GM19025 (cell line): ENCODE measurements at regions not wholly inside any gene's neighbourhood (a gene's known extent, or its start where the extent isn't known, plus 50 kb on each side); places are given as distances from the start of the nearest gene placed in this dataset.
"Not testable (repeated sequence)": the region's sequence is repeated elsewhere in the genome, so short reads cannot be mapped to it uniquely, and the experiment has no call there.

Experiments used
- ATAC-seq: cut with Tn5 transposase; IDR thresholded peaks from one replicate; pipeline ENCODE4 v1.9.1; 2021; ENCODE audit warnings: mild to moderate bottlenecking, low read depth, moderate library complexity; ENCODE audit not compliant: unreplicated experiment

GRCh38 chr9:62833323-62834200 lies 1643.7 kb downstream of the SPATA31A7 start:
- ATAC-seq: not testable (repeated sequence)

DNA sequence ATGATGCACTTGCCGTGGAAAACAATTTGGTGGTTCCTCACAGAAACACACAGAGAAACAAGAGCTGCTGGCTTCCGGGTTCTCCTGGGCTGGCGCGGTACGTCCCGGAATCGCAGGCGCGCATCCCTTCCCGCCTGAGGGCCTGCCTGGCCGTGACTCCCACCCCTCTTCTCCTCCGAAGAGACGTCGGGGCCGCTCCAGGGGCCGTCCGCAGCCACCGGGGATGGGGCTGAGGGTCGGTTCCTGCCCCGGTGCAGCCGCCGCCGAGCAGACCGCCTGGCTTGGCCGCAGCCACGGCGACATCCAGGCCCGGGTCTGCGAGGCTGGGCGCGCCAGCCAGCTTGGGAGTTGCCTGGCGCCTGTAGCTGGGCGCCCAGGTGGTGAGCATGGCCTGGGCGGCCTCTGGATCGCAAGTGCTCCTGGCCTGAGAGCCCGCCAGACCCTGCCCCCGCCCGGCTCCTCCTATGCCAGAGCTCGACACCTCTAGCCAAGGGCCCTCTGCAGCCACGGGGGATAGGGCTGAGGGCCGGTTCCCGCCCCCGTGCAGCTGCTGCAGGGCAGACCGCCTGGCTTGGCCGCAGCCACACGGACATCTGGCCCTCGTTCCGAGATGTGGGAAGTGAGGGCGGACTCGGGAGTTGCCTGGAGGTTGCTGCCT lies 1647.5 kb downstream of the SPATA31A7 start:
- ATAC-seq: peak; percentile 6

DNA sequence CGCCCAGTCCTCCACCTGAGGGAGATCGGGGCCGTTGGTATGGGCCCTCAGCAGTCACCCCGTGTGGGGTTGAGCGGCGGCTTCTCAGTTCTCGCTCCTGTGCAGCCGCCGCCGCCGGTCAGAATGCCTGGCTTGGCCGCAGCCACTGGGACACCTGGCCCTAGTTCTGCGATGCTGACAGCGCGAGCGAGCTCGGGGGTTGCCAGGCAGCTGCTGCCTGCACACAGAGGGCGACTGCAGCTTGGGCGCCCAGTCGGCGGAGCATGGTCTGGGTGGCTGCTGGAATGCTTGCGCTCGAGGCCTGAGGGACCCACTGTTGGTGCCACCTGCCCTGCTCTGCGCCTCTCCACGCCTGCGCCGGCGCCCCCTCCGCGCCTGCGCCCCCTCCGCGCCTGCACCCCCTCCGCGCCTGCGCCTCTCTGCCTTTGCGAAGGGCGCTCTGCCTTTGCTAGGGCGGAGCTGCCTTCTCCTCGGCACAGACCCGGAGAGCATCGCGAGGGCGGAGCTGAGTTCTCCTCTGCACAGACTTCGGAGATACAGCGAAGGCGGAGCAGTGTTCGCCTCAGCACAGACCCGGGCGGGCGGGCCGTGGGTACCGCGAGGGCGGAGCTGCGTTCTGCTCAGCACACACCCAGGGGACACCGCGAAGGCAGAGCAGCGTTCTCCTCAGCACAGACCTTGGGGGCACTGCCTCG lies 1648.3 kb downstream of the SPATA31A7 start:
- ATAC-seq: peak; percentile 100

DNA sequence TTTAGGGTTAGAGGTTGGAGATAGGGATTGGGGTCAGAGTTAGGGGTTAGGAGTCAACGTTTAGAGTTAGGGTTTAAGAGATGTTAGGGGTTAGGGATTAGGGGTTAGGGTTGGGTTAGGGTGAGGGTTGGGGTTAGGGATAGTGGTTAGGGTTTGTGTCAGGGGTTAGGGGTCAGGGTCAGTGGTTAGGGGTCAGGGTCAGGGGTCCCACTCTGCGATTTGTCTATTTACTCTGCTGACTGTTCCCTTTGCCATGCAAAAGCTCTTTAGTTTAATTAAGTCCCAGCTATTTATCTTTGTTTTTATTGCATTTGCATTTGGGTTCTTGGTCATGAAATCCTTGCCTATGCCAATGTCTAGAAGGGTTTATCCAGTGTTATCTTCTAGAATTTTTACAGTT lies 1649.3 kb downstream of the SPATA31A7 start:
- ATAC-seq: not testable (repeated sequence)

GRCh38 chr9:62843145-62843544 lies 1653.3 kb downstream of the SPATA31A7 start:
- not testable (repeated sequence) for ATAC-seq

GRCh38 chr9:62843706-62844290 lies 1654.0 kb downstream of the SPATA31A7 start:
- not testable (repeated sequence) for ATAC-seq

DNA sequence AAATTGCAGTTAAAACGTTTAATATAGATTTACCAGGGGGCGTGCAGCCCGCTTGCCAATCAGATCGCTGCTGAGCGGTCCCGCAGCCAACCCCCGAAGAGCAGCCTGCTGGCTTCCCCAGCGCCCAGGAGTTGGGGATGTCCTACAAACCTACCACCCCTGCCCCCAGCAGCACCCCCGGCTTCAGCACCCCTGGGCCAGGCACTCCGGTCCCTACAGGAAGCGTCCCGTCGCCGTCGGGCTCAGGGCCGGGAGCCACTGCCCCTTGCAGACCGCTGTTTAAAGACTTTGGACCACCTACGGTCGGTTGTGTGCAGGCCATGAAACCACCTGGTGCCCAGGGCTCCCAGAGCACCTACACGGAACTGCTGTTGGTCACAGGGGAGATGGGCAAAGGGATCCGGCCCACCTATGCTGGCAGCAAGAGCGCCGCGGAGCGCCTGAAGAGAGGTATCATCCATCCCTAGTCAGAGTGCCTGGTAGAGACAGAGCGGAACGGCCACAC lies 1654.9 kb downstream of the SPATA31A7 start:
- ATAC-seq: not testable (repeated sequence)

DNA sequence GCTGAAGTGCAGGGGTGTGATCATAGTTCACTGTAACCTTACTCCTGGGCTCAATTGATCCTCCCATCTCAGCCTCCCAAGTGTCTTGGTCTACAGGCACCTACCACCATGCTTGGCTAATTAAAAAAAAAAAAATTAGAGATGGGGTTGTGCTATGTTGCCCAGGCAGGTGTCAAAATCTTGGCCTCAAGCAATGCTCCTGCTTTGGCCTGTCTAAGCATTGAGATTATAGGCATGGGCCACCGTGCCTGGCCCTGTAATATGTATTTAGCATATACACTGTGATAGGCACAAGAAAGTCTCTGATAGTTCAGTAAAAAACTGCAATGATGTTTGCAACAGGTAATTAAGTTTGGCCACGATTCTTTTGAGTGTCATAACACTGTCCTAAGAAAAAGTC lies 1658.4 kb downstream of the SPATA31A7 start:
- not testable (repeated sequence) for ATAC-seq

- not testable (repeated sequence) for ATAC-seq
Measured at GRCh38 chr9:62849991-62850390, 1660.2 kb downstream of the SPATA31A7 start.

GRCh38 chr9:62857280-62857679 lies 1667.4 kb downstream of the SPATA31A7 start:
- not testable (repeated sequence) for ATAC-seq

DNA sequence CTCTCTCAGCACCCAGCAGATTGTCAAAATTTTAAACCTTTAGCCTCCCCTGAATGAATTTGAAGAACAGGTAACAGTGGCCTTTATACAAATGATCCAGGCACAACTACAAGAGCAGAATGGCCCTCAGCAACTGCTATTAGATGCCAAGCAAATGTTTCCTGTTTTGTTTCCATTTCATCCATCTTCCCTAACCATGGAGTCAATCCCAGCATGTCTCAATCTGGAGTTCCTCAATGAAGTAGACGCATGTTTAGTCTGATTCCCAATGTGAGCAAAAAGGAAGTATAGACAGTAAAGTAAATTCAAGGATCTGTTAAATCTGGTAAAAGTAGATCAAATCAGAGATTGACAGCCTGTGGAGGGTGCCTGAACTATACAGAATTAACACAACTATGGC lies 1668.4 kb downstream of the SPATA31A7 start:
- not testable (repeated sequence) for ATAC-seq

DNA sequence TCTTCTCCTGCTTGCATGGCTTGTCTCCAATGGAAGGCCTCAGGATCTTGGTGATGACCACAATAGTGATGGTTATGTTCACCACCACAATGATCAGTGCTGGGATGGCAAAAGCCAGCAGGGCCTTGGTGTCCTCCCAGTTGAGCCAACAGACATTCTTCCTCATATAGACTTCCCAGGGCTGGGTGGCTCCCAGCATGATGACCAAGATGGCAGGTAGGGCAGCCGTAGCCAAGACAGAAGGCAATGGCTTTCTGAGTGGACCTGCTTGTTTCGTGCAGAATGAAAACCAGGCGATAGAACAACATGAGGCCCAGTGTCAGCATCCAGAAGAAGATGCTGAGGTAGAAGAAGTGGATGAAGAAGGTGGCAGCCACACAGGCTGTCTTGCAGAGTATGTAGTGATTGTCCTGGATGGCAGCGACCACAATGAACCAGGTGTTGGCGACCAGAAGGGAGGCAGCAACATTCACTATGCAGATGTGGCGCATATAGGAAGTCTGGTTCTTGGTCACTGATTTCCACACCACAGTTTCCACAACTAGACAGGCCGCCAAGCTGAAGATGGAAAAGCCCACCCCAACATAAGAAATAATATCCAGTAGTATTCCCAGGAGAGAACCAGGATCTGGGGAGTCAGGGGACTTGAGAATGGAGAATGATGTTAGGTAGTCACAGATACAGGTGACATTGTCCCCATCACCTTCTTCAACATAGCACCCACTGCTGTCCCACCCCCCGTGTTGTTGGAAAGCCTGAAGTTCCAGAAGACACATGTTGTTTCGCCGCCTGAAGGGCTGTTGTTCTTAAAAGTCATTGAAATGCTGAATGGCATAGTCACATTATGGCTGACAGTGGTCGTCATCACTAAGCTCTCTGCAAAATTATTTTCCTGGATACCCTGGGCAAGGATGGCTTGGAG lies 1671.4 kb downstream of the SPATA31A7 start:
- not testable (repeated sequence) for ATAC-seq

- not testable (repeated sequence) for ATAC-seq
Measured at GRCh38 chr9:62862180-62862579, 1672.3 kb downstream of the SPATA31A7 start.

GRCh38 chr9:62863319-62863718 lies 1673.5 kb downstream of the SPATA31A7 start:
- not testable (repeated sequence) for ATAC-seq

GRCh38 chr9:62863867-62864266 lies 1674.0 kb downstream of the SPATA31A7 start:
- not testable (repeated sequence) for ATAC-seq

DNA sequence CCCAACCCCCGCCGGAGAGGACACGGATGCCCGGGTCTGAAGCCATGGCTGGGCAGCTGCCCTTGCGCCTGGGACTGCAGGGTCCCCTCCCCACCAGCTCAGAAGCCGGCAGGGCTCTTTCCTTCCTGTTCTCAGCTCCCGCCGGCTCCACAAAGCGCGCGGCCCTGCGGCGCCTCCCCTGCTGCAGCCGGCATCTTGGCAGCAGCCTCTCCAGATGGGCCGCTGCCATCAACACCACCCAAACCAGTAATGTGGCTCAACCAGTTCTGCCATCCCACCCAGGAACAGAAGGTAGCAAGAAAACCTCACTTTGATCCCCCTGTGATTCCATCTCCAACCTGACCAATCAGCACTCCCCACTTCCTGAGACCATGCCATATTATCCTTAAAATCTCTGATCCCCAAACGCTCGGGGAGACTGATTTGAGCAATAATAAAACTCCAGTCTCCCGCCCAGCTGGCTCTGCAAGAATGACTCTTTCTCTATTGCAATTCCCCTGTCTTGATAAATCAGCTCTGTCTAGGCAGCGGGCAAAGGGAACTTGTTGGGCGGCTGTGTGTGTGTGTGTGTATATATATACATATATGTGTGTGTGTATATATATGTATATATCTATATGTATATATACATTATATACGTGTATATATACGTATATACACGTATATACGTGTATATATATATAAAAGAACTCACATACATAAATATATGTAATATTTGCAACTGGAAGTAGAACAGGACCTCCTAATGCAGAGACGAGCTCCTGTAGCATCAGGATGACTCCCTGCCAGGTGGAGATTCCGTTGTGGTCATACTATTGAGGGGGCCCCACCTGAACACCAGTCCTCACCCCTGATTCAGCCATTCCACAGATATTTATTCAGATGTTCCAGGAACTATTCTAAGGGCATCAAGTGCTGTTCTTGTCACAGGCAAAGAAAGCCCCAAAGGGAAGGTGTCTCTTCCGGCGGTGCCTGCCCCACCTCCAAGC lies 1674.9 kb downstream of the SPATA31A7 start:
- ATAC-seq: not testable (repeated sequence)

GRCh38 chr9:62869061-62869460 lies 1679.2 kb downstream of the SPATA31A7 start:
- ATAC-seq: not testable (repeated sequence)

DNA sequence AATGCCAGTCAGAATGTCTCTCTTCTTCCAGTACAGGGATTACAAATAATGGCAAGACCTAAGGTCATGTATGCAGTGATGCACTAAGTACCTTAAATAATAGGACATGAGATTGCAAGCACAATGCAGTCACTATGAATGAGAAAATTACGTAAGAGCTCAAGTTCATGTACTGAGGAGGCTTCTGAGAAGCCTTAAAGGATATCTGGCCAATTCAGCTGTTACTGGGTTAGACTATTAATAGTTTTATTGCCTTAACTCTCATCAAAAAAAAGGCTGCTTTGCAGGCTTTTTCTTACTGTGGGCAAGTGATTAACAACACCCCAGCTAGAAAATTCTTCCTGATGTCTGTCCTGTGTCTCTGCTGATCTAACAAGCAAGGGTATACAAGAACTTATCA lies 1681.9 kb downstream of the SPATA31A7 start:
- not testable (repeated sequence) for ATAC-seq
